HG02870 (cell line): ENCODE measurements at regions not wholly inside any gene's neighbourhood (a gene's known extent, or its start where the extent isn't known, plus 50 kb on each side); places are given as distances from the start of the nearest gene placed in this dataset.
"Not testable (repeated sequence)": the region's sequence is repeated elsewhere in the genome, so short reads cannot be mapped to it uniquely, and the experiment has no call there.

ENCODE experiments used
- ATAC-seq: cut with Tn5 transposase; IDR thresholded peaks from one replicate; pipeline ENCODE4 v1.9.1; 2021; ENCODE audit warnings: mild to moderate bottlenecking, moderate library complexity; ENCODE audit not compliant: unreplicated experiment

GRCh38 chr15:36428102-36428845 is 151.2 kb upstream of the CDIN1 start:
- ATAC-seq, result no peak

GRCh38 chr15:36429707-36430106 is 149.7 kb upstream of the CDIN1 start:
- no peak for ATAC-seq

- no peak for ATAC-seq
Measured at GRCh38 chr15:36430280-36430679, 149.1 kb upstream of the CDIN1 start.

- no peak for ATAC-seq
Measured at GRCh38 chr15:36430726-36431265, 148.6 kb upstream of the CDIN1 start.

GRCh38 chr15:36432161-36432560 is 147.3 kb upstream of the CDIN1 start:
- ATAC-seq, result no peak

- ATAC-seq, result no peak
Measured at GRCh38 chr15:36434177-36434576, 145.2 kb upstream of the CDIN1 start.

- no peak for ATAC-seq
Measured at GRCh38 chr15:36438499-36438898, 140.9 kb upstream of the CDIN1 start.

- ATAC-seq, result no peak
Measured at GRCh38 chr15:36447373-36447772, 132.1 kb upstream of the CDIN1 start.

GRCh38 chr15:36448418-36448817 is 131.0 kb upstream of the CDIN1 start:
- no peak for ATAC-seq

GRCh38 chr15:36449084-36449661 is 130.3 kb upstream of the CDIN1 start:
- ATAC-seq, result no peak

GRCh38 chr15:36449662-36450145 is 129.7 kb upstream of the CDIN1 start:
- no peak for ATAC-seq

- not testable (repeated sequence) for ATAC-seq
Measured at GRCh38 chr15:36454244-36454643, 125.2 kb upstream of the CDIN1 start.

- no peak for ATAC-seq
Measured at GRCh38 chr15:36458411-36458810, 121.0 kb upstream of the CDIN1 start.

- ATAC-seq, result no peak
Measured at GRCh38 chr15:36465304-36465703, 114.1 kb upstream of the CDIN1 start.

GRCh38 chr15:36468746-36469145 is 110.7 kb upstream of the CDIN1 start:
- ATAC-seq, result no peak

- no peak for ATAC-seq
Measured at GRCh38 chr15:36469311-36469966, 110.0 kb upstream of the CDIN1 start.

- ATAC-seq, result no peak
Measured at GRCh38 chr15:36472672-36473071, 106.8 kb upstream of the CDIN1 start.

- no peak for ATAC-seq
Measured at GRCh38 chr15:36478561-36478960, 100.9 kb upstream of the CDIN1 start.

- ATAC-seq, result no peak
Measured at GRCh38 chr15:36479200-36479896, 100.1 kb upstream of the CDIN1 start.

- ATAC-seq, result no peak
Measured at GRCh38 chr15:36481156-36481555, 98.3 kb upstream of the CDIN1 start.

GRCh38 chr15:36483409-36483808 is 96.0 kb upstream of the CDIN1 start:
- no peak for ATAC-seq
